ENCODE measurements at regions not wholly inside any gene's neighbourhood (a gene's known extent, or its start where the extent isn't known, plus 50 kb on each side); places are given as distances from the start of the nearest gene placed in this dataset.

- Histone ChIP-seq H3K36me3 (ENCODE audit: insufficient read depth, low read length) (no peaks in the 10 kb centered on the region), H3K27me3 (ENCODE audit: control insufficient read depth in 1 of 2, insufficient read depth in 2 of 2, low read length in 2 of 2) (no peaks in the 10 kb centered on the region), H3K9me3 (ENCODE audit: control insufficient read depth in 1 of 2, insufficient read depth in 1 of 2, low read length in 2 of 2) (peaks cover 0 to 31% of the 10 kb centered on the region in 2 experiments), H3K27ac (ENCODE audit: low read depth in 1 of 2, low read length in 2 of 2) (no peak overlapping the region), H3K4me1 (ENCODE audit: insufficient read depth, low read length) (no peaks in the 10 kb centered on the region), H3K4me3 (ENCODE audit: low read length) (no peak overlapping the region)
- no peaks in the 10 kb centered on the region for H3K4me1 Mint-ChIP-seq (ENCODE audit: low read depth)
- CTCF ChIA-PET = no interaction called here
- ATAC-seq (ENCODE audit: poor library complexity) = no peak
- intact Hi-C loops (cut with DNase I, micrococcal nuclease) = no loop called here
- TF ChIP-seq, protein P1, sequence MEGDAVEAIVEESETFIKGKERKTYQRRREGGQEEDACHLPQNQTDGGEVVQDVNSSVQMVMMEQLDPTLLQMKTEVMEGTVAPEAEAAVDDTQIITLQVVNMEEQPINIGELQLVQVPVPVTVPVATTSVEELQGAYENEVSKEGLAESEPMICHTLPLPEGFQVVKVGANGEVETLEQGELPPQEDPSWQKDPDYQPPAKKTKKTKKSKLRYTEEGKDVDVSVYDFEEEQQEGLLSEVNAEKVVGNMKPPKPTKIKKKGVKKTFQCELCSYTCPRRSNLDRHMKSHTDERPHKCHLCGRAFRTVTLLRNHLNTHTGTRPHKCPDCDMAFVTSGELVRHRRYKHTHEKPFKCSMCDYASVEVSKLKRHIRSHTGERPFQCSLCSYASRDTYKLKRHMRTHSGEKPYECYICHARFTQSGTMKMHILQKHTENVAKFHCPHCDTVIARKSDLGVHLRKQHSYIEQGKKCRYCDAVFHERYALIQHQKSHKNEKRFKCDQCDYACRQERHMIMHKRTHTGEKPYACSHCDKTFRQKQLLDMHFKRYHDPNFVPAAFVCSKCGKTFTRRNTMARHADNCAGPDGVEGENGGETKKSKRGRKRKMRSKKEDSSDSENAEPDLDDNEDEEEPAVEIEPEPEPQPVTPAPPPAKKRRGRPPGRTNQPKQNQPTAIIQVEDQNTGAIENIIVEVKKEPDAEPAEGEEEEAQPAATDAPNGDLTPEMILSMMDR (IDR thresholded peaks at IDR 0.05) = no peak
- H3K27me3 Mint-ChIP-seq = peaks cover 3% of the 10 kb centered on the region
- no peaks in the 10 kb centered on the region for H3K36me3 Mint-ChIP-seq (ENCODE audit: low read depth)
- no peak overlapping the region for H3K4me3 Mint-ChIP-seq
- no peak overlapping the region for H3K27ac Mint-ChIP-seq
- no peak for DNase-seq
- no peaks in the 10 kb centered on the region for H3K9me3 Mint-ChIP-seq
- POLR2A ChIA-PET = no interaction called here
Observed at GRCh38 chr2:128812183-128812940, 493.7 kb upstream of the HS6ST1 start.

- Histone ChIP-seq H3K4me3 (ENCODE audit: low read length) (no peak overlapping the region), H3K9me3 (ENCODE audit: control insufficient read depth in 1 of 2, insufficient read depth in 1 of 2, low read length in 2 of 2) (peaks cover 0 to 30% of the 10 kb centered on the region in 2 experiments), H3K27me3 (ENCODE audit: control insufficient read depth in 1 of 2, insufficient read depth in 2 of 2, low read length in 2 of 2) (no peaks in the 10 kb centered on the region), H3K4me1 (ENCODE audit: insufficient read depth, low read length) (no peaks in the 10 kb centered on the region), H3K36me3 (ENCODE audit: insufficient read depth, low read length) (no peaks in the 10 kb centered on the region), H3K27ac (ENCODE audit: low read depth in 1 of 2, low read length in 2 of 2) (no peak overlapping the region)
- intact Hi-C loops (cut with DNase I, micrococcal nuclease) = no loop called here
- ATAC-seq (ENCODE audit: poor library complexity) (no peak), DNase-seq (no peak)
- no peak overlapping the region for H3K27ac Mint-ChIP-seq
- ChIA-PET CTCF (no interaction called here), POLR2A (no interaction called here)
- H3K9me3 Mint-ChIP-seq = no peaks in the 10 kb centered on the region
- no peak overlapping the region for H3K4me3 Mint-ChIP-seq
- H3K36me3 Mint-ChIP-seq (ENCODE audit: low read depth) = no peaks in the 10 kb centered on the region
- H3K4me1 Mint-ChIP-seq (ENCODE audit: low read depth) = no peaks in the 10 kb centered on the region
- H3K27me3 Mint-ChIP-seq = peaks cover 3% of the 10 kb centered on the region
- TF ChIP-seq, protein P1 (IDR thresholded peaks at IDR 0.05) = no peak
Observed at GRCh38 chr2:128813352-128814034, 494.8 kb upstream of the HS6ST1 start.

DNA sequence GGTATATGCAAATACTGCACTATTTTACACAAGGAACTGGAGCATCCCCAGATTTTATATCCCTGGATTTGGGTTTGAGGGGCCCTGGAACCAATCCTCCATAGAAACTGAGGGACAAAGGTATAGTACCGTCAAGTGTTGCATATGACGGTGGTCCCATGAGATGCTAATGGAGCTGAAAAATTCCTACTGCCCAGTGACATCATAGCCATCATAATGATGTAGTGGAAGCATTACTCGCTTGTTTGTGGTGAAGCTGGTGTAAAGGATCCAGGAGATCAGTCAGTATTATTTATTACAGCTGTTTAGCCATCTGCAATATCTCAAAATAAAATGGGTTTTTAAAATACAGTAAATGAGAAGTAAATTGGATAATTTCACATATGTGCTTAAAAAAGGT, 496.6 kb upstream of the HS6ST1 start:
- intact Hi-C loops (cut with DNase I, micrococcal nuclease) = no loop called here
- no peaks in the 10 kb centered on the region for H3K9me3 Mint-ChIP-seq
- H3K9me3 ChIP-seq (ENCODE audit: control insufficient read depth in 1 of 2, insufficient read depth in 1 of 2, low read length in 2 of 2) = peaks cover 0 to 26% of the 10 kb centered on the region in 2 experiments
- ATAC-seq (ENCODE audit: poor library complexity) = no peak
- no peaks in the 10 kb centered on the region for H3K36me3 ChIP-seq (ENCODE audit: insufficient read depth, low read length)
- no peaks in the 10 kb centered on the region for H3K36me3 Mint-ChIP-seq (ENCODE audit: low read depth)
- no peaks in the 10 kb centered on the region for H3K4me1 Mint-ChIP-seq (ENCODE audit: low read depth)
- no peak overlapping the region for H3K27ac ChIP-seq (ENCODE audit: low read depth in 1 of 2, low read length in 2 of 2)
- H3K4me3 ChIP-seq (ENCODE audit: low read length) = no peak overlapping the region
- ChIA-PET CTCF (no interaction called here), POLR2A (no interaction called here)
- DNase-seq = no peak
- H3K27me3 ChIP-seq (ENCODE audit: control insufficient read depth in 1 of 2, insufficient read depth in 2 of 2, low read length in 2 of 2) = no peaks in the 10 kb centered on the region
- TF ChIP-seq, protein P1 (IDR thresholded peaks at IDR 0.05) = no peak
- H3K4me1 ChIP-seq (ENCODE audit: insufficient read depth, low read length) = no peaks in the 10 kb centered on the region
- H3K27me3 Mint-ChIP-seq = peaks cover 3% of the 10 kb centered on the region
- no peak overlapping the region for H3K27ac Mint-ChIP-seq
- H3K4me3 Mint-ChIP-seq = no peak overlapping the region

Measured in CD4-positive, alpha-beta T cell (primary cell).